ENCODE measurements at regions not wholly inside any gene's neighbourhood (a gene's known extent, or its start where the extent isn't known, plus 50 kb on each side); places are given as distances from the start of the nearest gene placed in this dataset.

- ChIA-PET POLR2A (ENCODE audit: low non-redundant PET) (no interaction called here), CTCF (no interaction called here)
- Histone ChIP-seq H3K27ac (ENCODE audit: low read depth, low read length, poor library complexity, severe bottlenecking) (no peak overlapping the region), H3K9me3 (ENCODE audit: low read depth, low read length, poor library complexity, severe bottlenecking) (no peaks in the 10 kb centered on the region), H3K36me3 (ENCODE audit: insufficient read depth, low read length, poor library complexity, severe bottlenecking) (no peaks in the 10 kb centered on the region), H3K4me3 (ENCODE audit: low read depth, low read length, poor library complexity, severe bottlenecking) (no peak overlapping the region), H3K27me3 (replicated peaks; ENCODE audit: insufficient read depth, low read depth, low read length, poor library complexity) (no peaks in the 10 kb centered on the region), H3K4me1 (ENCODE audit: insufficient read depth, low read length, poor library complexity, severe bottlenecking) (no peaks in the 10 kb centered on the region)
- no peak for DNase-seq (ENCODE audit: low spot score)
- BruUV-seq (replicated peaks) = no TSS peak
- intact Hi-C loops (cut with micrococcal nuclease; ENCODE audit: unreplicated experiment) = no loop called here
- TF ChIP-seq, protein P1, sequence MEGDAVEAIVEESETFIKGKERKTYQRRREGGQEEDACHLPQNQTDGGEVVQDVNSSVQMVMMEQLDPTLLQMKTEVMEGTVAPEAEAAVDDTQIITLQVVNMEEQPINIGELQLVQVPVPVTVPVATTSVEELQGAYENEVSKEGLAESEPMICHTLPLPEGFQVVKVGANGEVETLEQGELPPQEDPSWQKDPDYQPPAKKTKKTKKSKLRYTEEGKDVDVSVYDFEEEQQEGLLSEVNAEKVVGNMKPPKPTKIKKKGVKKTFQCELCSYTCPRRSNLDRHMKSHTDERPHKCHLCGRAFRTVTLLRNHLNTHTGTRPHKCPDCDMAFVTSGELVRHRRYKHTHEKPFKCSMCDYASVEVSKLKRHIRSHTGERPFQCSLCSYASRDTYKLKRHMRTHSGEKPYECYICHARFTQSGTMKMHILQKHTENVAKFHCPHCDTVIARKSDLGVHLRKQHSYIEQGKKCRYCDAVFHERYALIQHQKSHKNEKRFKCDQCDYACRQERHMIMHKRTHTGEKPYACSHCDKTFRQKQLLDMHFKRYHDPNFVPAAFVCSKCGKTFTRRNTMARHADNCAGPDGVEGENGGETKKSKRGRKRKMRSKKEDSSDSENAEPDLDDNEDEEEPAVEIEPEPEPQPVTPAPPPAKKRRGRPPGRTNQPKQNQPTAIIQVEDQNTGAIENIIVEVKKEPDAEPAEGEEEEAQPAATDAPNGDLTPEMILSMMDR (conservative IDR thresholded peaks at IDR 0.05; ENCODE audit: low read depth, low read length) = no peak
- no peak for TF ChIP-seq EZH2 (IDR thresholded peaks at IDR 0.05; ENCODE audit: borderline replicate concordance, low read depth, low read length, poor library complexity, severe bottlenecking)
These were observed 167.7 kb downstream of the MACROH2A1 start for GRCh38 chr5:135231289-135231688.

DNA sequence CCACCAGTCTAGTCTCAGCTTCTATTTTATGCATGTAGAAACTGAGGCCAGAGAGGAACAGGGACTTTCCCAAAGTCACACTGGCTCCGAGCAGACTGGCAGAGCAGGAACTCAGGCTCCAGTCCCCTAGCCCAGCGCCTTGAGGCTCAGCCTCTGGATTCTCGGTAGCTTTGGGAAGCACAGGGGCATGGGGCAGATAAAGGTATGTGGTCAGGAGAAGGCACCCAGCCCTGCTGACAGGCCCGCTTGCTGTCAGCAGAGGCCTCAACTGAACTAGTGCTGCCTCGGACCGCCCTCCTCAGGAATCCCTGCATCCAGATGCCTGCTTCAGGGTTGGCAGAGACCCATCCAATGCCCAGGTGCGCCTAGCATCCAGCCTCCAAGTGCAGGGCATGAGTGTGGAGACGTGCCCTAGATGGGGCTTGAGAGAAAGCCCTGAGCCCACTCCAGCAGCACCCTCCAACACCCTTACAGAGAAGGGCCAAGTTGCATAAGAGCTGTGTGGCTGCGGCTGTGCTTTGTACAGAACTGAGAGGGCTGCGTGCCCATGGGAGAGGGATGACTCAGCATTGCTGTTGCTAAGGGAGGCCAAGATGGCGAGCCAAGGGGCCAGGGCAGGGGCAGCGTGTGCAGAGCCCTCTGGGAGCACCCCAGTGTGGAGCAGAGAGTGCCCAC is 168.6 kb downstream of the MACROH2A1 start:
- H3K36me3 ChIP-seq (ENCODE audit: insufficient read depth, low read length, poor library complexity, severe bottlenecking) = no peaks in the 10 kb centered on the region
- no peak for DNase-seq (ENCODE audit: low spot score)
- H3K4me1 ChIP-seq (ENCODE audit: insufficient read depth, low read length, poor library complexity, severe bottlenecking) = no peaks in the 10 kb centered on the region
- H3K9me3 ChIP-seq (ENCODE audit: low read depth, low read length, poor library complexity, severe bottlenecking) = no peaks in the 10 kb centered on the region
- H3K27ac ChIP-seq (ENCODE audit: low read depth, low read length, poor library complexity, severe bottlenecking) = no peak overlapping the region
- ChIA-PET CTCF (no interaction called here), POLR2A (ENCODE audit: low non-redundant PET) (no interaction called here)
- no peaks in the 10 kb centered on the region for H3K27me3 ChIP-seq (replicated peaks; ENCODE audit: insufficient read depth, low read depth, low read length, poor library complexity)
- H3K4me3 ChIP-seq (ENCODE audit: low read depth, low read length, poor library complexity, severe bottlenecking) = no peak overlapping the region
- BruUV-seq (replicated peaks) = no TSS peak
- intact Hi-C loops (cut with micrococcal nuclease; ENCODE audit: unreplicated experiment) = no loop called here
- no peak for TF ChIP-seq EZH2 (IDR thresholded peaks at IDR 0.05; ENCODE audit: borderline replicate concordance, low read depth, low read length, poor library complexity, severe bottlenecking)
- TF ChIP-seq, protein P1 (conservative IDR thresholded peaks at IDR 0.05; ENCODE audit: low read depth, low read length) = no peak

DNA sequence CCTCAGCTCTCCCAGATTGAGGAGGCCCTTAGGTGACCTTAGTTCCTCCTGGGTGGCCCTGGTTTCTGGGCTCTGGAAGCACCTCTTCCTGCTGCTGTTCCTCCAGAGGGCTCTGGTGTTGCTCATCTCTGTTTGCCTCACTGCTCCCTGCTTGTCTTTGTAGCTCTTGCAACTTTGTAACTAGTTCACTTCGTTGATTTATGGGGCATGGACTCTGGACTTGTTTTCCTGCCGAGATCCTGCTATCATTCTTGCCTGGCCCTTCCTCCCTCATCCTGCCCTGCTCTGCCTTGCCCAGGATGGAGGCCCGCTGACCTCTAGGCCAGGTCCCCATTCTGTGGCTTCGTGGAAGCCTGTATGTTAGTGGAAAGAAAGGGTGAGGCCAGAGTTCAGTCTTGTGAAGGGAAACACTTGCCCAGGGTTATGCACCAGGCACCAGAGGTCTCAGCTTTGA is 169.3 kb downstream of the MACROH2A1 start:
- no peak for TF ChIP-seq EZH2 (IDR thresholded peaks at IDR 0.05; ENCODE audit: borderline replicate concordance, low read depth, low read length, poor library complexity, severe bottlenecking)
- TF ChIP-seq, protein P1 (conservative IDR thresholded peaks at IDR 0.05; ENCODE audit: low read depth, low read length) = no peak
- Histone ChIP-seq H3K9me3 (ENCODE audit: low read depth, low read length, poor library complexity, severe bottlenecking) (no peaks in the 10 kb centered on the region), H3K4me1 (ENCODE audit: insufficient read depth, low read length, poor library complexity, severe bottlenecking) (no peaks in the 10 kb centered on the region), H3K27ac (ENCODE audit: low read depth, low read length, poor library complexity, severe bottlenecking) (no peak overlapping the region), H3K27me3 (replicated peaks; ENCODE audit: insufficient read depth, low read depth, low read length, poor library complexity) (no peaks in the 10 kb centered on the region), H3K36me3 (ENCODE audit: insufficient read depth, low read length, poor library complexity, severe bottlenecking) (no peaks in the 10 kb centered on the region), H3K4me3 (ENCODE audit: low read depth, low read length, poor library complexity, severe bottlenecking) (no peak overlapping the region)
- intact Hi-C loops (cut with micrococcal nuclease; ENCODE audit: unreplicated experiment) = no loop called here
- no TSS peak for BruUV-seq (replicated peaks)
- no peak for DNase-seq (ENCODE audit: low spot score)
- ChIA-PET CTCF (no interaction called here), POLR2A (ENCODE audit: low non-redundant PET) (no interaction called here)
